Large intestine (tissue), 3 donors: ENCODE measurements at regions not wholly inside any gene's neighbourhood (a gene's known extent, or its start where the extent isn't known, plus 50 kb on each side); places are given as distances from the start of the nearest gene placed in this dataset.

Source experiments
- DNase-seq, 2 donors: peaks; one replicate each; pipeline versions ENCODE4 v3.0.0 to v3.0.0-alpha.2; 2013
- H3K27ac ChIP-seq: one replicate; pipeline ENCODE4 v1.5.1; 2013; ENCODE audit warnings: low read length
- H3K27me3 ChIP-seq: 2 replicates; pipeline ENCODE4 v1.6.1; 2013; ENCODE audit warnings: low read length; ENCODE audit not compliant: control insufficient read depth, insufficient read depth
- H3K36me3 ChIP-seq: 2 replicates; pipeline ENCODE4 v1.6.1; 2013; ENCODE audit warnings: low read length; ENCODE audit not compliant: control insufficient read depth, insufficient read depth
- H3K4me1 ChIP-seq: one replicate; pipeline ENCODE4 v1.6.1; 2013; ENCODE audit warnings: low read length; ENCODE audit not compliant: control insufficient read depth, insufficient read depth
- H3K4me3 ChIP-seq: one replicate; pipeline ENCODE4 v1.5.1; 2013; ENCODE audit warnings: low read length
- H3K9me3 ChIP-seq: one replicate; pipeline ENCODE4 v1.6.1; 2013; ENCODE audit warnings: mild to moderate bottlenecking, low read depth, low read length, moderate library complexity; ENCODE audit not compliant: control insufficient read depth
- WGBS: methylation state at CpG from one replicate; pipeline ENCODE4 v1.1.5; 2013; ENCODE audit warnings: low lambda C conversion rate; ENCODE audit not compliant: insufficient coverage; 5-methylcytosine and 5-hydroxymethylcytosine counted together

GRCh38 chr2:193810533-193810932 lies 1615.8 kb upstream of the TMEFF2 start:
- WGBS = 100% methylated on average over 1 of the region's 3 CpGs
- H3K9me3 ChIP-seq = no peaks in the 10 kb centered on the region
- H3K4me3 ChIP-seq = no peak overlapping the region
- no peak overlapping the region for H3K27ac ChIP-seq
- no peaks in the 10 kb centered on the region for H3K27me3 ChIP-seq
- H3K4me1 ChIP-seq = no peaks in the 10 kb centered on the region
- no peaks in the 10 kb centered on the region for H3K36me3 ChIP-seq
- no peak for DNase-seq

- no peaks in the 10 kb centered on the region for H3K27me3 ChIP-seq
- no peaks in the 10 kb centered on the region for H3K36me3 ChIP-seq
- no peak for DNase-seq
- H3K9me3 ChIP-seq = no peaks in the 10 kb centered on the region
- no peak overlapping the region for H3K4me3 ChIP-seq
- H3K4me1 ChIP-seq = no peaks in the 10 kb centered on the region
- H3K27ac ChIP-seq = no peak overlapping the region
- WGBS = 92% methylated on average over 1 of the region's 1 CpG
Measured at GRCh38 chr2:193808877-193809276, 1614.1 kb upstream of the TMEFF2 start.

- no peak for DNase-seq
- no peaks in the 10 kb centered on the region for H3K27me3 ChIP-seq
- WGBS = no CpG with 5 or more reads among the region's 6 CpGs
- H3K4me3 ChIP-seq = no peak overlapping the region
- no peak overlapping the region for H3K27ac ChIP-seq
- no peaks in the 10 kb centered on the region for H3K36me3 ChIP-seq
- no peaks in the 10 kb centered on the region for H3K9me3 ChIP-seq
- no peaks in the 10 kb centered on the region for H3K4me1 ChIP-seq
Measured at GRCh38 chr2:193806088-193806774, 1611.5 kb upstream of the TMEFF2 start.

- Histone ChIP-seq H3K36me3 (no peaks in the 10 kb centered on the region), H3K27me3 (no peaks in the 10 kb centered on the region), H3K4me1 (no peaks in the 10 kb centered on the region), H3K4me3 (no peak overlapping the region), H3K9me3 (no peaks in the 10 kb centered on the region), H3K27ac (no peak overlapping the region)
- WGBS = 86% methylated on average over 1 of the region's 1 CpG
- DNase-seq = no peak
Measured at GRCh38 chr2:193796847-193797246, 1602.1 kb upstream of the TMEFF2 start.

GRCh38 chr2:193793914-193794313 lies 1599.2 kb upstream of the TMEFF2 start:
- no peaks in the 10 kb centered on the region for H3K36me3 ChIP-seq
- DNase-seq = no peak
- 82% methylated on average over 3 of the region's 6 CpGs for WGBS
- H3K9me3 ChIP-seq = no peaks in the 10 kb centered on the region
- H3K4me1 ChIP-seq = no peaks in the 10 kb centered on the region
- H3K27ac ChIP-seq = no peak overlapping the region
- no peak overlapping the region for H3K4me3 ChIP-seq
- no peaks in the 10 kb centered on the region for H3K27me3 ChIP-seq

- Histone ChIP-seq H3K9me3 (no peaks in the 10 kb centered on the region), H3K4me3 (no peak overlapping the region)
- DNase-seq = no peak
Measured at GRCh38 chr2:193783681-193784080, 1588.9 kb upstream of the TMEFF2 start.

GRCh38 chr2:193778293-193778692 lies 1583.6 kb upstream of the TMEFF2 start:
- no peak for DNase-seq
- H3K4me1 ChIP-seq = no peaks in the 10 kb centered on the region
- H3K27me3 ChIP-seq = no peaks in the 10 kb centered on the region
- 93% methylated on average over 4 of the region's 4 CpGs for WGBS
- no peak overlapping the region for H3K27ac ChIP-seq
- no peak overlapping the region for H3K4me3 ChIP-seq
- no peaks in the 10 kb centered on the region for H3K36me3 ChIP-seq
- H3K9me3 ChIP-seq = no peaks in the 10 kb centered on the region

More at GRCh38 chr2:193783681-193784080, 1588.9 kb upstream of the TMEFF2 start:
- Histone ChIP-seq H3K27me3 (no peaks in the 10 kb centered on the region), H3K4me1 (no peaks in the 10 kb centered on the region), H3K36me3 (no peaks in the 10 kb centered on the region), H3K27ac (no peak overlapping the region)
- 83% methylated on average over 1 of the region's 2 CpGs for WGBS

GRCh38 chr2:193776988-193777387 lies 1582.3 kb upstream of the TMEFF2 start:
- WGBS = no CpG with 5 or more reads among the region's 1 CpG

GRCh38 chr2:193774166-193774565 lies 1579.4 kb upstream of the TMEFF2 start:
- no peak for DNase-seq
- H3K27me3 ChIP-seq = no peaks in the 10 kb centered on the region
- H3K27ac ChIP-seq = no peak overlapping the region
- H3K9me3 ChIP-seq = no peaks in the 10 kb centered on the region
- H3K4me1 ChIP-seq = no peaks in the 10 kb centered on the region
- WGBS = 92% methylated on average over 2 of the region's 2 CpGs
- H3K36me3 ChIP-seq = no peaks in the 10 kb centered on the region
- H3K4me3 ChIP-seq = no peak overlapping the region

More at GRCh38 chr2:193776988-193777387, 1582.3 kb upstream of the TMEFF2 start:
- Histone ChIP-seq H3K4me3 (no peak overlapping the region), H3K27ac (no peak overlapping the region), H3K9me3 (no peaks in the 10 kb centered on the region), H3K27me3 (no peaks in the 10 kb centered on the region), H3K36me3 (no peaks in the 10 kb centered on the region), H3K4me1 (no peaks in the 10 kb centered on the region)
- no peak for DNase-seq

- Histone ChIP-seq H3K4me3 (no peak overlapping the region), H3K9me3 (no peaks in the 10 kb centered on the region), H3K36me3 (no peaks in the 10 kb centered on the region), H3K27me3 (no peaks in the 10 kb centered on the region), H3K27ac (no peak overlapping the region), H3K4me1 (no peaks in the 10 kb centered on the region)
- no peak for DNase-seq
- no CpG with 5 or more reads among the region's 2 CpGs for WGBS
Measured at GRCh38 chr2:193751299-193751698, 1556.6 kb upstream of the TMEFF2 start.

- Histone ChIP-seq H3K9me3 (no peaks in the 10 kb centered on the region), H3K4me1 (no peaks in the 10 kb centered on the region), H3K4me3 (no peak overlapping the region), H3K27ac (no peak overlapping the region), H3K27me3 (no peaks in the 10 kb centered on the region), H3K36me3 (no peaks in the 10 kb centered on the region)
- DNase-seq = no peak
- no CpG with 5 or more reads among the region's 2 CpGs for WGBS
Measured at GRCh38 chr2:193749485-193749884, 1554.8 kb upstream of the TMEFF2 start.
